Immature natural killer cell (primary cell): ENCODE measurements at regions not wholly inside any gene's neighbourhood (a gene's known extent, or its start where the extent isn't known, plus 50 kb on each side); places are given as distances from the start of the nearest gene placed in this dataset.

ENCODE experiments used
- DNase-seq, 3 donors: peaks; one replicate each; pipeline ENCODE4 v3.0.0; 2022; ENCODE audit warnings: mixed read lengths in 1 of 3
- H3K27ac Mint-ChIP-seq, 6 donors: one replicate each; pipeline ENCODE4 v1.8.0; 2020; ENCODE audit warnings: mixed read lengths in 6 of 6, mild to moderate bottlenecking in 5 of 6, inconsistent platforms in 4 of 6, moderate library complexity in 3 of 6
- H3K27me3 Mint-ChIP-seq, 3 donors: one replicate each; pipeline ENCODE4 v1.8.0; 2020 to 2021; ENCODE audit warnings: low read depth in 3 of 3, mild to moderate bottlenecking in 3 of 3, mixed read lengths in 3 of 3, moderate library complexity in 3 of 3, inconsistent platforms in 1 of 3
- H3K36me3 Mint-ChIP-seq, 3 donors: one replicate each; pipeline ENCODE4 v1.8.0; 2020; ENCODE audit warnings: mixed read lengths in 3 of 3, inconsistent platforms in 2 of 3, mild to moderate bottlenecking in 2 of 3
- H3K4me1 Mint-ChIP-seq, 2 donors: one replicate each; pipeline ENCODE4 v1.8.0; 2020; ENCODE audit warnings: inconsistent platforms in 2 of 2, mild to moderate bottlenecking in 2 of 2, mixed read lengths in 2 of 2, moderate library complexity in 1 of 2
- H3K4me3 Mint-ChIP-seq, 5 donors: one replicate each; pipeline ENCODE4 v1.8.0; 2020; ENCODE audit warnings: mild to moderate bottlenecking in 5 of 5, mixed read lengths in 5 of 5, inconsistent platforms in 3 of 5, moderate library complexity in 3 of 5
- H3K9me3 Mint-ChIP-seq, 6 donors: one replicate each; pipeline ENCODE4 v1.8.0; 2020; ENCODE audit warnings: mild to moderate bottlenecking in 6 of 6, mixed read lengths in 6 of 6, inconsistent platforms in 4 of 6, moderate library complexity in 3 of 6

DNA sequence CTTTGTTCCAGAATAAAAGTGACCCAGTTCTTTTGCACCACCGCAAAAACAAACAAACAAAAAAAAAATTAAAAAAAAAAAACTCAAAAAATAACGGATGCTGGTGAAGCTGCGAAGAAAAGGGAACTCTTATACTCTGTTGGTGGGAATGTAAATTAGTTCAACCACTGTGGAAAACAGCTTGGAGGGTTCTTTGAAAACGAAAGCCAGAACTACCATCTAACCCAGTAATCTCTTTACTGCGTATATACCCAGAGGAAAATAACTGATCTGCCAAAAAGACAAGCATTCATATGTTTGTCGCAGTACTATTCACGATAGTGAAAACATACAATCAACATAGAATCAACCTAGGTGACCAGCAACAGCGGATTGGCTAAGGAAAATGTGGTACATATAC is 298.9 kb upstream of the CBLB start:
- no peak overlapping the region for H3K27ac Mint-ChIP-seq

DNA sequence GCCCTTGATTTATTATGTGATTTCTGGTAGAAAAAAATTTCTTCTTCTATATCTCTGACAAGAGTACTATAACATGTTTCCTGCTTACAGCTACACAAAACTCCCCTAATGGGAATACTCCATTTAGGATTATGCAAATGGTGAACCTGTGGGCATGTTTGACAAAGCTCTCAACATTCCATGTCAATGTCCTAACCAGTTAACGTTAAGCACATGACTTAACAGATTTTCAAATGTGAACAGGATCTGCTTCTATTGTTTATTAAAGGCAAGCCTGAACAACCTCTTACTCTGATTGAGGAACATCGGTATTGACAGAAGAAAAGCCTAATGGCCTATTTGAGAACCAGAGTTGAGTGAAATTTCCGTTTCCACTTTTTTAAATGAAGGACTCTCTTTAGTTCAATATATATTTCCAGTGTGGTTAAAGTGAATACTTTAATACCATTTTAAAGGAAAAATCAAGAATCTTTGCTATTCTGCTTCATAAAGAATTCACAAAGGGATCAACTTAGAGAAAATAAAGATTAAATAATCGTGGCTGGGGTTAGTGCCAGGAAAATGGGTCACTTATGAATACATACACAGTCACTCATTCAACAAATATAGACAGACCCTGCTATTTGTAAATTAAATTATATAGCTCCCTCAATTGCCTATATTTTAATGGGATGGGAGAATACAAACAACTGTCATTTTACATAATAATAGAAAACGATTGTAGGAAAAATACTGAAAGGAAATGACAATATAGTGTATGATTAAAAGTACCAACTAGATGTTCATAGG is 300.3 kb upstream of the CBLB start:
- no peaks in the 10 kb centered on the region for H3K36me3 Mint-ChIP-seq
- H3K4me3 Mint-ChIP-seq, result no peak overlapping the region
- peaks cover 20 to 40% of the 10 kb centered on the region in 2 donors for H3K4me1 Mint-ChIP-seq
- peaks cover 0 to 11% (median 5%) of the 10 kb centered on the region in 3 donors for H3K27me3 Mint-ChIP-seq
- no peaks in the 10 kb centered on the region for H3K9me3 Mint-ChIP-seq
- no peak for DNase-seq
- peak overlapping the region in 1 of 6 donors; percentile 18 for H3K27ac Mint-ChIP-seq

More for the DNA sequence above, 298.9 kb upstream of the CBLB start:
- peaks cover under 1 to 9% (median 2%) of the 10 kb centered on the region in 3 donors for H3K36me3 Mint-ChIP-seq
- H3K27me3 Mint-ChIP-seq, result peaks cover 0 to 8% (median 3%) of the 10 kb centered on the region in 3 donors
- H3K4me3 Mint-ChIP-seq, result no peak overlapping the region
- DNase-seq, result no peak
- H3K4me1 Mint-ChIP-seq, result peaks cover 13 to 27% of the 10 kb centered on the region in 2 donors
- H3K9me3 Mint-ChIP-seq, result peaks cover 0 to 9% (median 4%) of the 10 kb centered on the region in 6 donors

DNA sequence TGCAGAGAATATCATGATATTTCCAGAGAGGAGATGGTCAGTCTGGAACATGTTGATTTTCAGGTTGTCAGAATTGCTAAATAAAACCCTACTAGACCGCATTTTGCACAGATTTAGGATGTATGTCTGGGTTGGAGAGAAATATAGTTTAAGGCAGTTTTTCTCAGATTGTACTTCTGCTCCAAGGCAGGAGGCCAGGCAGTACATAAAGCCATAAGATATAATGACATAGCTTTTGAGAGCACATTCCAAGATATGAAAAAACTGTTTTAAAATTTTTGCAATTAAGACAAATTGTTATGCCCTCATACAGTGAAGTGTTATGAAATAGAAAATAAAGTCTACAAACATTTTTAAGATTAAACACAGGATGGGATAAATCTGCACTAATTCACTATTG is 301.8 kb upstream of the CBLB start:
- Mint-ChIP-seq H3K36me3 (no peaks in the 10 kb centered on the region), H3K4me1 (peaks cover 30 to 52% of the 10 kb centered on the region in 2 donors), H3K4me3 (peak overlapping the region in 2 of 5 donors; percentile 2 to 18), H3K27ac (peak overlapping the region in 3 of 6 donors; percentile 5 to 43 (median 12)), H3K27me3 (peaks cover 0 to 10% (median 5%) of the 10 kb centered on the region in 3 donors), H3K9me3 (no peaks in the 10 kb centered on the region)
- DNase-seq, result no peak

DNA sequence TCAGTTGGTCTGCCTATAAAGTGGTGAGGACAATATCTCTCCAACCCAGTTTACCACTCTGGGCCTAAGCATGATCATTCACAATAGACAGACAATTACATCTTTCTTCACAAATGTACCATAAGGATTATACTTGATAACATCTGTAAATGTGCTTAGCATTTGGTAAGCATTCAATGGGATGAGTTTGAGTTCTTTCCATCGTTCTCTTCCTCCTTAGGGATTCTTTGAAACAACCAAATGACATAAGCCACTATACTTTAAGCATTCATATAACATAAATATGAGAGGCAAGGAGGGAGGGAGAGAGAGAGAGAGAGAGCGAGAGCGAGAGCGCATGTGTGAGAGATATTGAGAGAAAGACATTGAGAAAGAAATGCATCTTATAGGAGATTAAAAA is 303.3 kb upstream of the CBLB start:
- no peaks in the 10 kb centered on the region for H3K9me3 Mint-ChIP-seq
- peaks cover 44 to 67% of the 10 kb centered on the region in 2 donors for H3K4me1 Mint-ChIP-seq
- peak overlapping the region in 5 of 6 donors; percentile 2 to 81 (median 40) for H3K27ac Mint-ChIP-seq
- peak overlapping the region; percentile 4 to 63 (median 49) for H3K4me3 Mint-ChIP-seq
- no peaks in the 10 kb centered on the region for H3K36me3 Mint-ChIP-seq
- peaks cover 0 to 8% (median 5%) of the 10 kb centered on the region in 3 donors for H3K27me3 Mint-ChIP-seq
- DNase-seq, result no peak

GRCh38 chr3:106172780-106173179 is 304.0 kb upstream of the CBLB start:
- peak; percentile 18 to 40 (median 26) for DNase-seq
- H3K27me3 Mint-ChIP-seq, result peaks cover 0 to 8% (median 5%) of the 10 kb centered on the region in 3 donors
- H3K4me1 Mint-ChIP-seq, result peaks cover 47 to 71% of the 10 kb centered on the region in 2 donors
- H3K36me3 Mint-ChIP-seq, result no peaks in the 10 kb centered on the region
- H3K9me3 Mint-ChIP-seq, result no peaks in the 10 kb centered on the region
- peak overlapping the region in 4 of 6 donors; percentile 9 to 77 (median 35) for H3K27ac Mint-ChIP-seq
- peak overlapping the region; percentile 4 to 63 (median 31) for H3K4me3 Mint-ChIP-seq

DNA sequence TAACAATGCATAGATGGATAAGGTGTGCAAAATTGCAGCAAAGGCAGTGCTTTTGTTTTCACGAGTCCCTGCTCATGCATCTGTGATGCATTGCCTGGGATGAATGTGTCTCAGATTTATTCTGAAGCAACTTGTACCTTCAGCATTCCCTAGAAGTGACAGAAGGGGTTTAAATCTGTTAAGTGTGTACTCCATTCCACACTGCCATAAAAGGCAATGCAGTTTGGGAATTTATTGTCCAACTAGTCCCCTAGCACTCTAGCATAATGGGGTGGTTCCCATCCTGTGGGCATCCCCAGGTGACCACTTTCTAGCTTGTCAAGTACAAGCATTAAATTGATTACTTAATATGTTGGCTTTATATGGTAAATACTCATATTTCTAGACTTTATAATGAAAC is 306.5 kb upstream of the CBLB start:
- H3K27ac Mint-ChIP-seq, result peak overlapping the region in 4 of 6 donors; percentile 58 to 91 (median 78)

GRCh38 chr3:106176734-106177133 is 307.9 kb upstream of the CBLB start:
- Mint-ChIP-seq H3K4me3 (peak overlapping the region; percentile 76 to 87 (median 82)), H3K9me3 (no peaks in the 10 kb centered on the region), H3K4me1 (peaks cover 44 to 61% of the 10 kb centered on the region in 2 donors), H3K27me3 (peaks cover 0 to 7% (median 6%) of the 10 kb centered on the region in 3 donors), H3K36me3 (no peaks in the 10 kb centered on the region), H3K27ac (peak overlapping the region; percentile 84 to 92 (median 89))
- peak; percentile 46 to 65 (median 48) for DNase-seq

More for the DNA sequence above, 306.5 kb upstream of the CBLB start:
- peak overlapping the region in 3 of 5 donors; percentile 10 to 35 (median 31) for H3K4me3 Mint-ChIP-seq
- peaks cover 0 to 8% (median 7%) of the 10 kb centered on the region in 3 donors for H3K27me3 Mint-ChIP-seq
- H3K9me3 Mint-ChIP-seq, result no peaks in the 10 kb centered on the region
- H3K36me3 Mint-ChIP-seq, result no peaks in the 10 kb centered on the region
- H3K4me1 Mint-ChIP-seq, result peaks cover 47 to 75% of the 10 kb centered on the region in 2 donors
- DNase-seq, result no peak

DNA sequence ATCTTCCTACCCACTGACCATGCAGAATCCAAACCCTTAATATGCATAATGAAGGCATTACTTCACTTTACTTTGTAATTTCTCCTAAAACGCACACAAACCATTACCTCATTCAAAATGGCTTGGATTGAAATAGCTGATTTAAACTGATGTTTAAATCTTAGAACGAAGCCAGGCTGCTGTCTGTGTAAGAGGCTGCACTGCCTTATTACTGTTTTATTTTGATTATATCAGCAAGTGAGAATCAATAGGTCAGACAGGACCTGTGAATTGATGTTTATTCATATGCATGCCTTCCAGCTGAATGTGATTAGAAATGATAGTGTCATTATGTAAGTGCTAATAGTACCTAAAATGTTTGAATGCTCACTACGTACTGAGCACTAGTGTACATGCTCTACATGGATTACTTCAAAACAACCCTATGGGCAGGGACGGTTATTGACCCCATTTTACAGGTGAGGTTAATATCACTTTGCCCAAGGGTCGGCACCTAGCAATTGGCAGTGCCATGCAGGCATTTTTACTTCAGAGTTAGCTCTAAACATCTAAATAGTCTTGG is 314.2 kb upstream of the CBLB start:
- Mint-ChIP-seq H3K36me3 (peaks cover 0 to 6% (median 0%) of the 10 kb centered on the region in 3 donors), H3K27ac (no peak overlapping the region)

DNA sequence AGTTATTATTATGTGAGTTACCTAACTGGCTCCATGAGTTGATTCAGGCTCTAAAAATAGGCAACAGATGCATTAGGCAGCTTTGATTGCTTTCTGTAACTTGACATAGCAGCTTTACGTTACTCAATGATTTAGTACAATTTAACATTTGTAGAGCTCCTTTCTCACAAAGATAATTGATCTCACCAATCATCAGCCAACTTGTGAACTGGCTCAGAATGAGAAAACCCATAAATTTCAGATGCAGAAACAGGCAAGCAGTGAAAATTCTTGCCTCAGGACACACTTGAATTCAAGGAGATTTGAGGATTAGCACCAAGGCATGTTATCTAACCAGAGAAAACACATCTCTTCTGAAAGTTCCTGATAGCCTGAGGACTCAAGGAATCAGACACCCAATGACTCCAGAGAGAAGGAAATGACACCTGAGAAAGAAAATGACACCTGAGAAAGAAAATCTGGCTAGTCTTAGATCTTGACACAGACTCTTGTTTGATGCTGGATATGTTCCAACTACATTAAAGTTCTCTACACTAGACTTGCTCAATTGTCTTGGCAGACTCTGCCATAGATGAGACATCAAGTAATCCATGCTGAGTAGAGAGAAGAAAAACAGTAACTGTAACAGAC is 315.1 kb upstream of the CBLB start:
- peak overlapping the region; percentile 4 to 67 (median 36) for H3K4me3 Mint-ChIP-seq
- H3K9me3 Mint-ChIP-seq, result no peaks in the 10 kb centered on the region
- peaks cover 0 to 6% (median 0%) of the 10 kb centered on the region in 3 donors for H3K36me3 Mint-ChIP-seq
- DNase-seq, result no peak
- peaks cover 29 to 41% of the 10 kb centered on the region in 2 donors for H3K4me1 Mint-ChIP-seq
- H3K27me3 Mint-ChIP-seq, result peaks cover 0 to under 1% (median 0%) of the 10 kb centered on the region in 3 donors
- peak overlapping the region in 5 of 6 donors; percentile 44 to 85 (median 68) for H3K27ac Mint-ChIP-seq

More for the DNA sequence above, 314.2 kb upstream of the CBLB start:
- peaks cover 29 to 46% of the 10 kb centered on the region in 2 donors for H3K4me1 Mint-ChIP-seq
- peaks cover 0 to 2% (median 0%) of the 10 kb centered on the region in 3 donors for H3K27me3 Mint-ChIP-seq
- H3K9me3 Mint-ChIP-seq, result no peaks in the 10 kb centered on the region
- no peak overlapping the region for H3K4me3 Mint-ChIP-seq
- no peak for DNase-seq

GRCh38 chr3:106184540-106185457 is 316.0 kb upstream of the CBLB start:
- H3K36me3 Mint-ChIP-seq, result peaks cover 0 to 6% (median 0%) of the 10 kb centered on the region in 3 donors
- peaks cover 29 to 41% of the 10 kb centered on the region in 2 donors for H3K4me1 Mint-ChIP-seq
- DNase-seq, result peak; percentile 22 to 43 (median 32)
- H3K9me3 Mint-ChIP-seq, result no peaks in the 10 kb centered on the region
- H3K4me3 Mint-ChIP-seq, result peak overlapping the region; percentile 23 to 78 (median 75)
- H3K27ac Mint-ChIP-seq, result peak overlapping the region; percentile 64 to 90 (median 72)
- no peaks in the 10 kb centered on the region for H3K27me3 Mint-ChIP-seq

DNA sequence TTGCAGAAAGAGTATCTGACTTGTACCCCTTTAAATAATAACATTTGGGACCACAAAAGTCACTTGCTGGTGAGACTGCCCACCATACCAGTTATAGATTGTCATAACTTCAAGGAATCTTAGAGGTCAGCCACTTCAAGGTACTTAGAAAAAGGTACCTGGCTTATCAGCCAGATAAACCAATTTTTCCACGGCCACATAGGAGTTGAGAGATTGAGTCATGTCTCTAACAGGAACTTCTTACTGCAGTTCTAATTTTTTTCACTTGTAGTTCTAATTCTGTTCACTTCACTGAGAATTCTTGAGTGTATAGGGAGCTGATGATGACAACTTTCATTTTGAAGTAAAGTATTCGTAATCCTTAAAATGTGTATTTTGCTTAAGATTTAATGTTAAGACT is 317.1 kb upstream of the CBLB start:
- Mint-ChIP-seq H3K4me1 (peaks cover 29 to 41% of the 10 kb centered on the region in 2 donors), H3K4me3 (peak overlapping the region in 2 of 5 donors; percentile 4 to 75), H3K27me3 (no peaks in the 10 kb centered on the region), H3K9me3 (no peaks in the 10 kb centered on the region), H3K36me3 (peaks cover 0 to 6% (median 0%) of the 10 kb centered on the region in 3 donors), H3K27ac (peak overlapping the region in 2 of 6 donors; percentile 42 to 69)
- DNase-seq, result no peak

DNA sequence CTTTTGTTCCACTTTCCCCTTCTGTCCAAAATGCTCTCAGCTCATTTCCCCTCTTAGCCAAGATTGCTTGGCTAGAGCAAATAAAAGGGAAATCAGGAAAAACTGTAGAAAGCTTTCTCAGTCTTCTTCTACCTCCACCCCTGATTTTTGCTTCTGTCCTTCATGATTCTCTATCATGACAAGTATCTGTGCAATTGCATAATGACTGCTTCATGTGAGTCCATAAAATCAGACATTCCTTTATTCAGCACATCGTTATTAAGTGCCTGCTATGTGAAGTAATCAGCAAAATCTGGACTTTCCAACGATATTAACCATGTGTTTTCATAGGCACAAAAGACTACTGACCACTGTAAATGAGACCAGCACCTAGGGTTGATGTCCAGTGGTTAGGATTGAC is 321.5 kb upstream of the CBLB start:
- Mint-ChIP-seq H3K4me1 (peaks cover 12 to 21% of the 10 kb centered on the region in 2 donors), H3K27me3 (peaks cover 0 to 3% (median 0%) of the 10 kb centered on the region in 3 donors), H3K27ac (no peak overlapping the region), H3K4me3 (no peak overlapping the region), H3K36me3 (peaks cover 0 to 15% (median 0%) of the 10 kb centered on the region in 3 donors), H3K9me3 (no peaks in the 10 kb centered on the region)
- DNase-seq, result no peak

GRCh38 chr3:106191211-106191610 is 322.4 kb upstream of the CBLB start:
- DNase-seq, result no peak
- H3K27me3 Mint-ChIP-seq, result peaks cover 0 to 3% (median 0%) of the 10 kb centered on the region in 3 donors
- no peak overlapping the region for H3K27ac Mint-ChIP-seq
- peaks cover 0 to 18% (median 3%) of the 10 kb centered on the region in 3 donors for H3K36me3 Mint-ChIP-seq
- H3K4me1 Mint-ChIP-seq, result peaks cover 3 to 12% of the 10 kb centered on the region in 2 donors
- H3K9me3 Mint-ChIP-seq, result no peaks in the 10 kb centered on the region
- H3K4me3 Mint-ChIP-seq, result no peak overlapping the region
